WERI-Rb-1 (cell line): ENCODE measurements at regions not wholly inside any gene's neighbourhood (a gene's known extent, or its start where the extent isn't known, plus 50 kb on each side); places are given as distances from the start of the nearest gene placed in this dataset.
A peak's percentile ranks its signal among the peaks of the same experiment; 100 is the strongest.

Experiments used
- DNase-seq: peaks from one replicate; pipeline ENCODE4 v3.0.0-alpha.2; 2020
- H3K27ac ChIP-seq: fragments of 250-450 bp; sonication (Bioruptor Pico); 2 replicates; pipeline ENCODE4 v1.5.1; 2020; ENCODE audit warnings: mild to moderate bottlenecking, moderate library complexity
- H3K27me3 ChIP-seq: fragments of 250-450 bp; sonication (Bioruptor Pico); 2 replicates; pipeline ENCODE4 v1.5.1; 2021; ENCODE audit warnings: mild to moderate bottlenecking, low read depth, moderate library complexity; ENCODE audit not compliant: insufficient read depth, severe bottlenecking
- H3K36me3 ChIP-seq: fragments of 250-450 bp; sonication (Bioruptor Pico); 2 replicates; pipeline ENCODE4 v1.5.1; 2020; ENCODE audit warnings: mild to moderate bottlenecking, moderate library complexity
- H3K4me3 ChIP-seq: 2 replicates; pipeline ENCODE4 v1.5.1; 2011; ENCODE audit warnings: low read depth, mild to moderate bottlenecking, control low read depth, low read length
- H3K9me3 ChIP-seq: fragments of 250-450 bp; sonication (Bioruptor Pico); 2 replicates; pipeline ENCODE4 v1.5.1; 2021; ENCODE audit warnings: mild to moderate bottlenecking, moderate library complexity; ENCODE audit not compliant: severe bottlenecking
- CTCF ChIP-seq: IDR thresholded peaks from 2 replicates; pipeline ENCODE4 v1.5.1; 2011; ENCODE audit warnings: low read depth, mild to moderate bottlenecking, control low read depth, inconsistent platforms, low read length

- H3K36me3 ChIP-seq = no peaks in the 10 kb centered on the region
- no peak for TF ChIP-seq CTCF
- DNase-seq = no peak
- H3K27me3 ChIP-seq = no peaks in the 10 kb centered on the region
- H3K4me3 ChIP-seq = no peak overlapping the region
- H3K9me3 ChIP-seq = no peaks in the 10 kb centered on the region
- H3K27ac ChIP-seq = no peak overlapping the region
These were observed 129.8 kb downstream of the UGT8 start for GRCh38 chr4:114728426-114728825.

GRCh38 chr4:114729068-114729738, 130.6 kb downstream of the UGT8 start:
- Histone ChIP-seq H3K27me3 (no peaks in the 10 kb centered on the region), H3K36me3 (no peaks in the 10 kb centered on the region), H3K9me3 (no peaks in the 10 kb centered on the region), H3K27ac (no peak overlapping the region), H3K4me3 (no peak overlapping the region)
- DNase-seq = no peak
- TF ChIP-seq CTCF = peak; percentile 20; the same call in 1 of the 2 replicates

GRCh38 chr4:114734594-114734993, 136.0 kb downstream of the UGT8 start:
- no peaks in the 10 kb centered on the region for H3K27me3 ChIP-seq
- H3K4me3 ChIP-seq = no peak overlapping the region
- H3K9me3 ChIP-seq = no peaks in the 10 kb centered on the region
- H3K27ac ChIP-seq = no peak overlapping the region
- H3K36me3 ChIP-seq = no peaks in the 10 kb centered on the region
- DNase-seq = peak; percentile 46
- TF ChIP-seq CTCF = no peak

GRCh38 chr4:114752391-114753165, 154.0 kb downstream of the UGT8 start:
- no peak for TF ChIP-seq CTCF
- H3K4me3 ChIP-seq = no peak overlapping the region
- H3K36me3 ChIP-seq = no peaks in the 10 kb centered on the region
- H3K27me3 ChIP-seq = no peaks in the 10 kb centered on the region
- H3K9me3 ChIP-seq = no peaks in the 10 kb centered on the region
- no peak overlapping the region for H3K27ac ChIP-seq
- DNase-seq = no peak

- H3K27me3 ChIP-seq = no peaks in the 10 kb centered on the region
- no peaks in the 10 kb centered on the region for H3K36me3 ChIP-seq
- no peak for DNase-seq
- H3K9me3 ChIP-seq = no peaks in the 10 kb centered on the region
- no peak overlapping the region for H3K4me3 ChIP-seq
- no peak overlapping the region for H3K27ac ChIP-seq
- no peak for TF ChIP-seq CTCF
These were observed 156.0 kb downstream of the UGT8 start for GRCh38 chr4:114754616-114755015.
